ENCODE measurements at regions not wholly inside any gene's neighbourhood (a gene's known extent, or its start where the extent isn't known, plus 50 kb on each side); places are given as distances from the start of the nearest gene placed in this dataset.
"Not testable (repeated sequence)": the region's sequence is repeated elsewhere in the genome, so short reads cannot be mapped to it uniquely, and the experiment has no call there.

DNA sequence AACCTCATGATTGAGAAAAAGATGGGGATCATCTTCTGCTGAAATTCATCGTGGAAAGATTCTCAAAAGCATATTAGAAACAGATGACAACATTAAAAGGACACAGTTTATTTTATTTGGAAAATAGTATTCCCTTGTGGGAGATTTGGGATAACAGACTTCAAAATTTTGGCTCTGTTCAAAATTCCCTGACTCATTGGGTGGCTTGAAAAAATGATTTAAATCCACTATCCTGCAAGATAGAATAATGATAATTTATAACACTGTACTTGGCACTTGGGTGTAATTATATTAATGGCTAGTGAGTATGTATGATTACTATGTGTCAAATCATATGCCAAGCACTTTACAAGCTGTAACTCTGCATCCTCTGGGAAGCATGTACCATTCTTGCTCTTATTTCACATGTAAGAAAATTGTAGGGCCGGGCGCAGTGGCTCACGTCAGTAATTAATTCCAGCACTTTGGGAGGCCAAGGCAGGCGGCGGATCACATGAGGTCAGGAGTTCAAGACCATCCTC, 128.8 kb downstream of the LMNTD1 start:
- in situ Hi-C loops (cut with HindIII; ENCODE audit: low sequenced_read_pairs): no loop called here

- in situ Hi-C loops (cut with HindIII; ENCODE audit: low sequenced_read_pairs): no loop called here
These were observed 129.6 kb downstream of the LMNTD1 start for GRCh38 chr12:25423355-25424050.

DNA sequence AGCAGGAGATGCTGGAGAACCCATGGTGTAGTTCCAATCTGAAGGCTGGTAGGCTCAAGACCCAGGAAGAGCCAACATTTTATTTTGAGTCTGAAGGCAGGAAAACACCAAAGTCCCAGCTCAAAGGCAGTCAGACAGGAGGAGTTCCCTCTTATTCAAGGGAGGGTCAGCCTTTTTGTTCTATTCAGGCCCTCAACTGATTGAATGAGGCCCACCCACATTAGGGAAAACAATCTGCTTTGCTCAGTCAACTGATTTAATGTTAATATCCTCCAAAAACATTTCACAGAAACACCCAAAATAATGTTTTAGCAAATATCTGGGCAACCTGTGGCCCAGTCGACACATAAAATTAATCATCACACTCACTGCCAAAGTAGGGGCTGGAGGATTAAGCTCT, 130.8 kb downstream of the LMNTD1 start:
- in situ Hi-C loops (cut with HindIII; ENCODE audit: low sequenced_read_pairs): no loop called here

- in situ Hi-C loops (cut with HindIII; ENCODE audit: low sequenced_read_pairs): no loop called here
These were observed 131.4 kb downstream of the LMNTD1 start for GRCh38 chr12:25421651-25422167.

GRCh38 chr12:25420116-25420515, 133.0 kb downstream of the LMNTD1 start:
- in situ Hi-C loops (cut with HindIII; ENCODE audit: low sequenced_read_pairs): no loop called here

- in situ Hi-C loops (cut with HindIII; ENCODE audit: low sequenced_read_pairs): no loop called here
These were observed 133.5 kb downstream of the LMNTD1 start for GRCh38 chr12:25419595-25419994.

DNA sequence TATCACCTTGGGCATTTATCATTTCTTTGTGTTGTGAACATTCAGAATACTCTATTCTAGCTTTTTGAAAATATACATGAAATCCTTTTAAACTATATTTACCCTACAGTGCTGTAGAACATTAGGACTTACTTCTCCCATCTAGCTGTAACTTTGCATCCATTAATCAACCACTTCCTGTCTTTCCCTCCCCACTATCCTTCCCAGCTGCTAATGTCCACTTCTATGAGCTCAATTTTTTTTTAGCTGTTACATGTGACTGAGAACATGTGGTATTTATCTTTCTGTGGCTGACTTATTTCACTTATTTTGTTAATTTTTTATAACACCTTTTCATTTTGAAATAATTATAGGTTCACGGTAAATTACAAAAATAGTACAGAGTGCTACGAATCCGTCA, 136.0 kb downstream of the LMNTD1 start:
- in situ Hi-C loops (cut with HindIII; ENCODE audit: low sequenced_read_pairs): no loop called here

GRCh38 chr12:25416516-25416915, 136.6 kb downstream of the LMNTD1 start:
- in situ Hi-C loops (cut with HindIII; ENCODE audit: low sequenced_read_pairs): no loop called here

GRCh38 chr12:25415004-25415403, 138.1 kb downstream of the LMNTD1 start:
- in situ Hi-C loops (cut with HindIII; ENCODE audit: low sequenced_read_pairs): no loop called here

- in situ Hi-C loops (cut with HindIII; ENCODE audit: low sequenced_read_pairs): no loop called here
These were observed 140.3 kb downstream of the LMNTD1 start for GRCh38 chr12:25412735-25413134.

- in situ Hi-C loops (cut with HindIII; ENCODE audit: low sequenced_read_pairs): no loop called here
These were observed 148.1 kb downstream of the LMNTD1 start for GRCh38 chr12:25404955-25405354.

- in situ Hi-C loops (cut with HindIII; ENCODE audit: low sequenced_read_pairs): no loop called here
These were observed 151.0 kb upstream of the KRAS start for GRCh38 chr12:25401547-25402345.

GRCh38 chr12:25397001-25397400, 146.3 kb upstream of the KRAS start:
- in situ Hi-C loops (cut with HindIII; ENCODE audit: low sequenced_read_pairs): no loop called here

DNA sequence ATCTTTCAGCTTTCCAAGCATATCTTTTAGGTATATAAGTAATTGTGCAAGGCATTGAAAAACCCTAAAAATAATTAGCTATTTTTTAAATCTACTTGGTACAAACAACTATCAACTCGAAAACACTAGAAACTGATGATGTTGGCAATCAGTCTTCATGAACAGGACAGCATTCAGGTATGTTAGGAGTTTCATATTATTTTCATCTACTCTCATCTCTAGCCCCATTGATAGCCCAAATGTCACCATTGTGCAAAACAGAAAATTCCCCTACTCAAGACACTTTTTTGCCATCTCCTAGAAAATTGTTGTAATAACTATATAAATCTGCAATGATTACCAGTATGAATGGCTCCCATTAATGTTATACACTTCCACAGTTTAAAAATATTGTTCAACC, 144.5 kb upstream of the KRAS start:
- in situ Hi-C loops (cut with HindIII; ENCODE audit: low sequenced_read_pairs): no loop called here

- in situ Hi-C loops (cut with HindIII; ENCODE audit: low sequenced_read_pairs): not testable (repeated sequence)
These were observed 144.0 kb upstream of the KRAS start for GRCh38 chr12:25394775-25395174.

DNA sequence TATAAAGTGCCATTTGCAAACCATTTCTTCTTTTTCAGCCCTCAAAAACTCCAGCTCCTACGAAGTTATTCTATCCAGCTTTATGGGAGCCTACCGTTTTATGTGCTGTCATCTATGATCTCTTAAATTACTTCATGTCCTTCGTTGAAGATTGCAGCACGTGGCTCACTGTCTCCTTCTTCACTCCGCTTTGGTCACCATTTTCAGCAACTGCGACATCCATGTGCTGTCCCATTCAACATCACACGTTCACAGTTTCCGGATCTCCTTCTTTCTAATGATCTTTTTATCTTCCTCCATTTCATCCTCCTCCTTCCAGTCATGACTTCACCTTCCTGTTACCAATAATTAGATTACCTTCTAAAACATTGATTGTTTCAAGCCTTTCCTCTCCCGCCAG, 143.3 kb upstream of the KRAS start:
- in situ Hi-C loops (cut with HindIII; ENCODE audit: low sequenced_read_pairs): no loop called here

GRCh38 chr12:25391346-25391745, 140.6 kb upstream of the KRAS start:
- in situ Hi-C loops (cut with HindIII; ENCODE audit: low sequenced_read_pairs): not testable (repeated sequence)

DNA sequence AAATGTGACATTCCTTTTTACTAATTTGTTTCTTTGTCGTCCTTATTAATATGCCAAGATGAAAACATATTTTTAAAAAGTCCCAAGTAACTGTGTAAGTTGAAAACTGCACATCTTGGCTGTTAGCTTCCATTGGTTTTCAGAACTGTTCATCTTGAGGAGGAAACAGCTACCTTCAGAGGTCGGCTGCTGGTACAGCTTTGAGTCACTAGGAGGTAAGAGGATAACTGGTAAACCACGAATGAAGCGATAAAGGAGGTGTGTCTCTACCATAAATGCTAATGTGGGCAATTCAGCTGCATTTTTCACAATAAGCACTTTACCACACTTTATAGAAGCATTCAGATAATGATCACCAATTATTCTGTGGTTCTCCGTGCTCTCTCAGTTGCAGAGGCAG, 137.5 kb upstream of the KRAS start:
- in situ Hi-C loops (cut with HindIII; ENCODE audit: low sequenced_read_pairs): no loop called here

GRCh38 chr12:25387732-25388050, 137.0 kb upstream of the KRAS start:
- in situ Hi-C loops (cut with HindIII; ENCODE audit: low sequenced_read_pairs): no loop called here

- in situ Hi-C loops (cut with HindIII; ENCODE audit: low sequenced_read_pairs): no loop called here
These were observed 136.4 kb upstream of the KRAS start for GRCh38 chr12:25386831-25387731.

DNA sequence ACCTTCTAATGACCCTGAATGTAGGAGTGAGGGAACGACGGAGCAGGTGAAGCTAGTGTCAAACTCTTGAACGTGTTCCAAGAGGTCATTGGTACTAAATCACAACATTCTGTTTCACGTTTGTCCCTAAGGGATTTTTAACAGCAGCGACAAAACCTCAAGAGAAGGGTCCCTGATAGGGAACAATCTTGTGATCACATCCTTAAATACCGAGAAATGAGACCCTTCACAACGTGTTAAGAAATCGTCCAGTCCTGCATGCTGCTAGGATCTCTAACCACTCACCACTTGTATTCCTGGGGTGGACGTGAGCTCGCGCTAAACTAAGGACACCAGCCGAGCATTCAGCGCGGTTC, 134.1 kb upstream of the KRAS start:
- in situ Hi-C loops (cut with HindIII; ENCODE audit: low sequenced_read_pairs): no loop called here

Measured in endothelial cell of hepatic sinusoid (primary cell).